ENCODE measurements at regions not wholly inside any gene's neighbourhood (a gene's known extent, or its start where the extent isn't known, plus 50 kb on each side); places are given as distances from the start of the nearest gene placed in this dataset.
"Not testable (repeated sequence)": the region's sequence is repeated elsewhere in the genome, so short reads cannot be mapped to it uniquely, and the experiment has no call there.

DNA sequence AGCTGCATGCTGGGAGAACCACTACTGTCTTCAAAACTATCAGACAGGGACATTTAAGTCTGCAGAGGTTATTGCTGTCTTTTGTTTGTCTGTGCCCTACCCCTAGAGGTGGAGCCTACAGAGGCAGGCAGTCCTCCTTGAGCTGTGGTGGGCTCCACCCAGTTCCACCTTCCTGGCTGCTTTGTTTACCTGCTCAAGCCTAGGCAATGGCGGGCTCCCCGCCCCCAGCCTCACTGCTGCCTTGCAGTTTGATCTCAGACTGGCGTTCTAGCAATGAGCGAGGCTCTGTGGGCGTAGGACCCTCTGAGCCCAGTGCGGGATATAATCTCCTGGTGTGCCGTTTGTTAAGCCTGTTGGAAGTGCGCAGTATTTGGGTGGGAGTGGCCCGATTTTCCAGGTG lies 93.7 kb upstream of the ATF7IP2 start:
- not testable (repeated sequence) for DNase-seq (ENCODE audit: low spot score); H3K4me3 Mint-ChIP-seq; H3K27me3 ChIP-seq (ENCODE audit: insufficient read depth); H3K9me2 ChIP-seq (ENCODE audit: insufficient read depth); H3K4me1 ChIP-seq (ENCODE audit: insufficient read depth); H3K79me2 ChIP-seq (replicated peaks; ENCODE audit: insufficient read depth); H3K4me2 ChIP-seq; H3K36me3 ChIP-seq (ENCODE audit: insufficient read depth); H3K27ac ChIP-seq (ENCODE audit: low read depth); H4K20me1 ChIP-seq (replicated peaks; ENCODE audit: insufficient read depth); H3F3A ChIP-seq (replicated peaks; ENCODE audit: low read depth); H3K27ac Mint-ChIP-seq; H3K4me3 ChIP-seq; H3K4me1 Mint-ChIP-seq; H2AFZ ChIP-seq; H3K27me3 Mint-ChIP-seq (ENCODE audit: insufficient read depth, low read depth, poor library complexity); ATAC-seq
- Mint-ChIP-seq H3K9me3 (peaks cover 62% of the 10 kb centered on the region), H3K36me3 (ENCODE audit: low read depth) (peaks cover 32% of the 10 kb centered on the region)

DNA sequence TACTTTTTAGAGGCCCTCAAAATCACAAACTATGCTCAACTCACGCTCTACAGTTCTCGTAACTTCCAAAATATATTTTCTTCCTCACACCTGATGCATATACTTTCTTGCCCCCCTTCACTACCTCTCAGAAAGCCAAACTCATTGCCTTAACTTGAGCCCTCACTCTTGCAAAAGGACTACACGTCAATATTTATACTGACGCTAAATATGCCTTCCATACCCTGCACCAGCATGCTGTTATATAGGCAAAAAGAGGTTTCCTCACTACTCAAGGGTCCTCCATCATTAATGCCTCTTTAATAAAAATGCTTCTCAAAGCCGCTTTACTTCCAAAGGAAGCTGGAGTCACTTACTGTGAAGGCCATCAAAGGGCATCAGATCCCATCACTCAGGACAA lies 92.9 kb upstream of the ATF7IP2 start:
- H3F3A ChIP-seq (replicated peaks; ENCODE audit: low read depth); H3K79me2 ChIP-seq (replicated peaks; ENCODE audit: insufficient read depth); H2AFZ ChIP-seq; H3K9me2 ChIP-seq (ENCODE audit: insufficient read depth); H3K4me3 Mint-ChIP-seq; H3K27ac Mint-ChIP-seq; H3K27me3 Mint-ChIP-seq (ENCODE audit: insufficient read depth, low read depth, poor library complexity); ATAC-seq; H3K4me3 ChIP-seq; DNase-seq (ENCODE audit: low spot score); H3K4me1 ChIP-seq (ENCODE audit: insufficient read depth); H3K27me3 ChIP-seq (ENCODE audit: insufficient read depth); H3K36me3 ChIP-seq (ENCODE audit: insufficient read depth); H3K4me1 Mint-ChIP-seq; H3K4me2 ChIP-seq; H4K20me1 ChIP-seq (replicated peaks; ENCODE audit: insufficient read depth); H3K27ac ChIP-seq (ENCODE audit: low read depth): not testable (repeated sequence)
- peaks cover 32% of the 10 kb centered on the region for H3K36me3 Mint-ChIP-seq (ENCODE audit: low read depth)
- H3K9me3 Mint-ChIP-seq = peaks cover 63% of the 10 kb centered on the region

GRCh38 chr16:10294153-10294552 lies 91.7 kb upstream of the ATF7IP2 start:
- not testable (repeated sequence) for H3K9me2 ChIP-seq (ENCODE audit: insufficient read depth); H3K4me3 ChIP-seq; H3K36me3 ChIP-seq (ENCODE audit: insufficient read depth); H3K27me3 Mint-ChIP-seq (ENCODE audit: insufficient read depth, low read depth, poor library complexity); H3K4me1 Mint-ChIP-seq; H3K79me2 ChIP-seq (replicated peaks; ENCODE audit: insufficient read depth); ATAC-seq; H3K4me2 ChIP-seq; H4K20me1 ChIP-seq (replicated peaks; ENCODE audit: insufficient read depth); DNase-seq (ENCODE audit: low spot score); H3K27ac Mint-ChIP-seq; H3F3A ChIP-seq (replicated peaks; ENCODE audit: low read depth); H3K4me1 ChIP-seq (ENCODE audit: insufficient read depth); H3K27me3 ChIP-seq (ENCODE audit: insufficient read depth); H3K27ac ChIP-seq (ENCODE audit: low read depth); H3K4me3 Mint-ChIP-seq; H2AFZ ChIP-seq
- Mint-ChIP-seq H3K9me3 (peaks cover 61% of the 10 kb centered on the region), H3K36me3 (ENCODE audit: low read depth) (peaks cover 32% of the 10 kb centered on the region)

DNA sequence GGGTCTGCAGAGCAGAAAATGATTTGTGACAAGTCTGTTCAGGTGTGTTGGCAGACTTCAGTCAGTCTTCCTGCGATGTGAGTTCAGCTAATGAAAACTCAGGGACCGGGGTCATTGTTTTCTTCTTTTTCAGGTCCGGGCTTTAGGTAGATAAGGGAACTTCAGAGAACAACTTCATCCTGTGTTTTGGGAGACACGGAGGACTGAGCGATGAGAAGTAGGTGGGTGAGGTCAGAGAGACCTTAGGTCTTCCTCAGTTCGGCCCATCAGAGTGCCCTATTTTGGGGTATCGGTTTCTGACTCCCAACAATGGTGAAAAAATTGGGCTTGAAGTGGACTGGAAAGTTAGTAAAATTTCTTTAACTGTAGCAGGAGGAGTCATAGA lies 88.9 kb upstream of the ATF7IP2 start:
- no peak for ATAC-seq
- Histone ChIP-seq H2AFZ (0 out of 2 replicates have a peak overlapping the region, but pooled peaks have one; percentile 59), H4K20me1 (replicated peaks; ENCODE audit: insufficient read depth) (no peaks in the 10 kb centered on the region), H3K27ac (ENCODE audit: low read depth) (no peak overlapping the region), H3K4me3 (no peak overlapping the region), H3K9me2 (ENCODE audit: insufficient read depth) (no peaks in the 10 kb centered on the region), H3K4me1 (ENCODE audit: insufficient read depth) (peaks cover 7% of the 10 kb centered on the region; the same call in 1 of the 2 replicates), H3K36me3 (ENCODE audit: insufficient read depth) (no peaks in the 10 kb centered on the region), H3F3A (replicated peaks; ENCODE audit: low read depth) (no peaks in the 10 kb centered on the region), H3K79me2 (replicated peaks; ENCODE audit: insufficient read depth) (no peaks in the 10 kb centered on the region), H3K27me3 (ENCODE audit: insufficient read depth) (no peaks in the 10 kb centered on the region), H3K4me2 (no peak overlapping the region)
- H3K4me1 Mint-ChIP-seq = peaks cover 8% of the 10 kb centered on the region
- DNase-seq (ENCODE audit: low spot score) = no peak
- H3K27me3 Mint-ChIP-seq (ENCODE audit: insufficient read depth, low read depth, poor library complexity) = peaks cover 1% of the 10 kb centered on the region
- H3K27ac Mint-ChIP-seq = no peak overlapping the region
- H3K9me3 Mint-ChIP-seq = peaks cover 36% of the 10 kb centered on the region
- H3K4me3 Mint-ChIP-seq = no peak overlapping the region
- H3K36me3 Mint-ChIP-seq (ENCODE audit: low read depth) = peaks cover 30% of the 10 kb centered on the region
- TF ChIP-seq ZNF331 (CRISPR knock-in tag; IDR thresholded peaks at IDR 0.05; ENCODE audit: low read depth) = no peak
- TF ChIP-seq STAT1 (IDR thresholded peaks at IDR 0.05; ENCODE audit: unreplicated experiment) = no peak
- TF ChIP-seq, protein P1, sequence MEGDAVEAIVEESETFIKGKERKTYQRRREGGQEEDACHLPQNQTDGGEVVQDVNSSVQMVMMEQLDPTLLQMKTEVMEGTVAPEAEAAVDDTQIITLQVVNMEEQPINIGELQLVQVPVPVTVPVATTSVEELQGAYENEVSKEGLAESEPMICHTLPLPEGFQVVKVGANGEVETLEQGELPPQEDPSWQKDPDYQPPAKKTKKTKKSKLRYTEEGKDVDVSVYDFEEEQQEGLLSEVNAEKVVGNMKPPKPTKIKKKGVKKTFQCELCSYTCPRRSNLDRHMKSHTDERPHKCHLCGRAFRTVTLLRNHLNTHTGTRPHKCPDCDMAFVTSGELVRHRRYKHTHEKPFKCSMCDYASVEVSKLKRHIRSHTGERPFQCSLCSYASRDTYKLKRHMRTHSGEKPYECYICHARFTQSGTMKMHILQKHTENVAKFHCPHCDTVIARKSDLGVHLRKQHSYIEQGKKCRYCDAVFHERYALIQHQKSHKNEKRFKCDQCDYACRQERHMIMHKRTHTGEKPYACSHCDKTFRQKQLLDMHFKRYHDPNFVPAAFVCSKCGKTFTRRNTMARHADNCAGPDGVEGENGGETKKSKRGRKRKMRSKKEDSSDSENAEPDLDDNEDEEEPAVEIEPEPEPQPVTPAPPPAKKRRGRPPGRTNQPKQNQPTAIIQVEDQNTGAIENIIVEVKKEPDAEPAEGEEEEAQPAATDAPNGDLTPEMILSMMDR (conservative IDR thresholded peaks at IDR 0.05; ENCODE audit: low read depth in 2 of 2) = no peak
- no peak for TF ChIP-seq EZH2phosphoT487 (IDR thresholded peaks at IDR 0.05; ENCODE audit: unreplicated experiment)
- TF ChIP-seq ZNF114 (CRISPR knock-in tag; IDR thresholded peaks at IDR 0.05) = no peak

Data from GM23338 (cell line).